ENCODE measurements at regions not wholly inside any gene's neighbourhood (a gene's known extent, or its start where the extent isn't known, plus 50 kb on each side); places are given as distances from the start of the nearest gene placed in this dataset.

DNA sequence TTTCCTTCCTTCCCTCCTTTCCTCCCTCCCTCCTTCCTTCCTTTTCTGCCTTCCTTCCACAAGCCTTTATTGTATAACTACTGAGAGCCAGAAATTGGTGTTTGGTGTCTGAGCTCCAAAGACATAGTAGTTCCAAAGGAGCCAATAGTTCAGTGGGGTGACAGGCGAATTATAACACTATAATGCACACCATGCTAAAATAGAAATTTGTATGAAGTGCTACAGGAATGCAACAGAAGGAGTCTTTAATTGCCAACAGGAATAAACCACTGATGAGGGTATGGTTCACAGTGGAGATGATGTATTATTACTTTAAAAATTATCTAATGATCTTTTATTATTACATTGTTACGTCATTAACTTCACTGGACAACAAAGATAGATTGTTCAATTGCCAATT, 158.8 kb upstream of the SP8 start:
- no peak for TF ChIP-seq ZNF274 (IDR thresholded peaks at IDR 0.05; ENCODE audit: low read depth, low read length)
- no peak for TF ChIP-seq SUZ12 (IDR thresholded peaks at IDR 0.05; ENCODE audit: extremely low read depth, insufficient read depth, insufficient read length)
- no peak for TF ChIP-seq YY1 (IDR thresholded peaks at IDR 0.05; ENCODE audit: insufficient read depth, insufficient read length)
